Mucosa of gallbladder (tissue), 1 donor: ENCODE measurements at regions not wholly inside any gene's neighbourhood (a gene's known extent, or its start where the extent isn't known, plus 50 kb on each side); places are given as distances from the start of the nearest gene placed in this dataset.
"Not testable (repeated sequence)": the region's sequence is repeated elsewhere in the genome, so short reads cannot be mapped to it uniquely, and the experiment has no call there.

ENCODE experiments used
- DNase-seq: peaks from one replicate; pipeline ENCODE4 v3.0.0-alpha.2; 2020; ENCODE audit warnings: low spot score
- donor health status: DM: no; HTN: no; CAD: no.

DNA sequence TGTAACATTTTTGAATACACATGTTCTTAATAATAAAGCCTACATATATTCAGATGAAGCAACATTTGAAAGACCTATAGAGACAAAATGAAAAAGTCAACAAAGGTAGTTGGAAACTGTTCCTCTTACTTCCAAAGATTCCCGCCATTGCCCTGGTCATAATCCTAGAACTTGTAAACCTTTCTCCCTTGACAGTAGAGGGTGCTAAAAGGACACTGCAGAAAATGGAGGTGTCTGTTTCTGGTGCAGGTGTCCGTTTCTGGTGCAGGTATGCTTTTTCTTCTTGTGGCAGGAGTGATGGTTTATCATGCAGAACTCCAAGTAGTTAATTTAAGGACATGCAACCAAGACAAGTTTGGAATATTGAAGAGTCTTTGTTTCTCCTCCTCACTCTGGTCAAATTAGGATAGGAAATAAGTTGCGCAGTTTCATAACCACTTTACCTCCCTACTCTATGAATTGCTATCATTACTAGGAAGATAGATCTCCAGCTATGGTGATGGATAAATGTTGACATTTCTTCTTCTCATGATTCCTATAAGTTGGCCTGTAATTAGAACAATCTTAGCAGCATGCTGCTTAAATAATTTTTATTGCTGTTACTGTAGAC lies 56.0 kb upstream of the FAM174A start:
- DNase-seq, result no peak

DNA sequence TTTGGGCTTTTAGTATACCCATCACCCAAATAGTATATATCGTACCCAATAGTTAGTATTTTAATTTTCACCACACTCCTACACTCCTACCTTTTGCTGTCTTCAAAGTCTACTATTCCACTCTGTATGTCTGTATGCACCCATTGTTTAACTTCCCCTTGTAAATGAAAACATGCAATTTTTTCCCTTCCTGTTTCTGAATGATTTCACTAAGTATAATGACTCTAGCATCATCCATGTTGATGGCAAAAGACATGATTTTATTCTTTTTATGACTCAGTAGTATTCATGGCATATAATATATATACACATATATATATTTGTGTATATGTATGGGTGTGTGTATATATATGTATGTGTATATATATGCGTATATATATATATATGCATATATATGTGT lies 63.1 kb upstream of the FAM174A start:
- DNase-seq, result no peak

DNA sequence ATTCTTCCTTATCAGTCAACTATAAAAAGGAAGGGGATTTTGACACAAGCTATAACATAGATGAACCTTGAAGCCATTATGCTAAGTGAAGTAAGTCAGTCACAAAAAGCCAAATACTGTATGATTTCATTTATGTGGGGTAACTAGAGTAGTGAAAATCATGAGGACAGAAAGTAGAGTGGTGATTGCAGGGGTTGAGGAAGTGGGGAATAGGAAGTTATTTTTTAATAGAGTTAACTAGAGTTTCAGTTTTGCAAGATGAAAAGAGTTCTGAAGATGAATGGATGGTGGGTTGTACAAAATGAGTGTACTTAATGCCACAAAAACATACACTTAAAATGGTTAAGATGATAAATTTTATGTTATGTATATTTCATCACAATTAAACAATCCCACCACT lies 65.4 kb upstream of the FAM174A start:
- DNase-seq, result no peak

GRCh38 chr5:100464418-100464817 lies 70.8 kb upstream of the FAM174A start:
- no peak for DNase-seq

DNA sequence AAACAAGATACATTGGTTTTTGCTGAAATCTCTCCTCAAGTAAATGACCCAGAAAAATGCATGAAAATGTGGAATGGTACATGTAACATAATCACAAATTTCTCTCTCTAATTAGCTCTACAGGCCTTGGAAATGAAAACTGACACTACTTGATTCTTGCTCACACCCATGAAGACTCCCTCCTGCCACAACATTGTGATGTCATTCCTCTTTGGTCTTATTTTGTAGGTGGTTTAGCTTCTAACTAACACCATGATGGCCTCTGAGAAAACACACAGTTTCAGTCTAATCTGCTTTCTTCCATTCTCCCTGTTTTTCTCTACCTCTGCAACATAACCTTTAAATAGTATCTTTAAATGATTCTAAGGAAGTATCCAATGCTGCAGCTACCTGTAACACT lies 78.6 kb upstream of the FAM174A start:
- DNase-seq, result no peak

GRCh38 chr5:100452126-100452525 lies 83.0 kb upstream of the FAM174A start:
- DNase-seq, result no peak

- no peak for DNase-seq
These were observed 87.1 kb upstream of the FAM174A start for GRCh38 chr5:100448111-100448528.

DNA sequence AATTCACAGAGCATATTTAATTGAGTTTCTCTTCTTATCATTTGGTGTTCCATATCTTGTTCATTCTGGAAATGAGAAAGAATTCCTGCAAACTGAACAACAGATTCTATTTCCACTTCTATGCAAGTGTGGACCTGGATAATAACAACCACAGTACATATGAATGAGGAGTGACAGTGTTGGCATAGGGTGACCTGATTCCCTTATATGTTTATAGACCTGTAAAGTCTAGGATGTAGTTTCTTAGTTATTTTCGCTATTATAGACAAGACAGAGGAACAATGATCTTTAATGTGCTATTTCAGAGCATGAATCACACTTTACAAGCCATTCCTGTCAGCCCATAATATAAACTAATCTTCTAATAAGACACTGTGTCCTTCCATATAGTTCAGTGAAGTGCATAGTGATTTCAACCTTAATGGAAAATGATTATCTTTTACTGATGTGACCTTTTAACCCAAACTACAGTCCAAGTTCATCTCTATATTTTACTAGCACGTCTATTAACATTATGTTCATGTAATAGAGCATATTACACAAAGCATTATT lies 88.2 kb upstream of the FAM174A start:
- no peak for DNase-seq

- DNase-seq, result no peak
These were observed 90.2 kb upstream of the FAM174A start for GRCh38 chr5:100444961-100445360.

- DNase-seq, result no peak
These were observed 100.4 kb upstream of the FAM174A start for GRCh38 chr5:100434815-100435214.

DNA sequence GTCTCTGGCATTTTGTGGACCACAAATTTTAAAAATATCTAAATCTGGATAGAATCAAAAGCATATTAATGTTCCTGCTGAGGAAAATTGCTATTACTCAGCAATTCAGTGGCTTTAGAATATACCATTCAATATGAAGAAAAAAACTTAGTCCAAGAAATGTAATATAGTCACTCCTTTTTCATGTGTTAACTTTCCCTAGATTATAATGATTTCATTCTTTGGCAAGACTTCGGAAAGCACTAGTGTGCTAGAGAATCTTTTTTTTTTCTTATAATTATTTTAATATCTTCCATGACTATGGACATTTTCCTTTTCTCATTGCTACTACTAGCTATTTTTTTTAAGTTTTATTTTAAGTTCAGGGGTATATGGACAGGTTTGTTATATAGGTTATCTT lies 102.4 kb upstream of the FAM174A start:
- no peak for DNase-seq

DNA sequence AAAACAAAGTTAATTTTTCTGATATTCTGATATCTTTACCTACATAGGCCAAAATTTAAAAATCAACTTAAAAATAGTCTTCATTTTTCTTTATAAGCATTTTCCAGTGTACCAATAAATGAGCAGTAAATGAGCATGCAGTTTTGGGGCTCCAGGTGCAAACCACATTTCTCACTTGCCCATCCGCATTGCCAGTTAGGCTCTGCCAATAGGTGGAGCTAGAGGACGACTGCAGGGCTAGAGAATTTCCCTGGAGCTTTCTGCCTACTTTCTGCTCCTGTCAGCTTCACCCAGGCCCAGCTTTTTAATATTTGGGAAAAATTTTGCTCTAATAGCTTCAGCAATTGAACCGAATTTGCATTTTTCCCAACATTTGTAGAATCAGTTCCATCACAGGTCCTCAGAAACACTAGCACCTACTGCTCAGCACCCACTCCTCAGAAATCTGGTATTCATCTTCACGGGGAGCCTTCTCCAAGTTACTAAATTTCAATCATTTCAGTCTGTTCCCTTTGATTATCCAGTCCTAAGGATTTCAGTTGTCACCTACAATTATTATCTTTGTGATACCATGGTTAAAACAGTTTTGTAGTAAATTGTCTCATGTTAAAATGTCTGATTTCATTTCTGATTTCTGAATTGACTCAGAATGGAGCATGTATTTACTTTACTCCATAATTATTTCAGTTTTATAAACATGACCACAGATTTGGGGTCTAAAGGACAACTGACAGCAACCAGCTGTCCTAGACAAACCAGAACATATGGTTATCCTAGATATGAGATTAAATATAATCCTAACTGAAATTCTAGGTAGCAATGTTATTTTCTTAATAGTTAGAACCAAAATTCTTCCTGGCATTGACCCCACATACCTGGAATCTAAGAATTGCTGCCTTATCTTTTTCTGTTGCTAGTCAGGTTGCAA lies 104.6 kb upstream of the FAM174A start:
- peak; percentile 53 for DNase-seq

GRCh38 chr5:100424787-100425186 lies 110.4 kb upstream of the FAM174A start:
- no peak for DNase-seq

DNA sequence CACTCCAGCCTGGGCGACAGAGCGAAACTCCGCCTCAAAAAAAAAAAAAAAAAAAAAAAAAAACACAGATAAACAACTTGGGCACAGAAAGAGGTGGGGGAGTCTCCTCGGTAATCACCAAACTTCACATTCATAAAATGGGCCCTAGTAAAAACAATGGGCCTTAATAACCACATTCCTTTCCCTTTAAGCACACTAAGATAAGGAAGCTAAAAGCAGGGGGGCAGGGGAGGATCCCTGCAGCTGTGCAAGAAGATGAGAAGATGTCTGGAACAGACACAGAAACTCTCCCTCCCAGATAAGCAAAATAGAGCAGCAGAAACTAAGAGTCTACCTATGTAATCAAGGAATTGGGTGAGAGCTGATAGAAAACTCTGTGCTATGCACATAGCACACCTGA lies 111.2 kb upstream of the FAM174A start:
- DNase-seq, result no peak

- DNase-seq, result no peak
These were observed 111.8 kb upstream of the FAM174A start for GRCh38 chr5:100423330-100423729.

- DNase-seq, result no peak
These were observed 113.8 kb upstream of the FAM174A start for GRCh38 chr5:100421360-100421759.

DNA sequence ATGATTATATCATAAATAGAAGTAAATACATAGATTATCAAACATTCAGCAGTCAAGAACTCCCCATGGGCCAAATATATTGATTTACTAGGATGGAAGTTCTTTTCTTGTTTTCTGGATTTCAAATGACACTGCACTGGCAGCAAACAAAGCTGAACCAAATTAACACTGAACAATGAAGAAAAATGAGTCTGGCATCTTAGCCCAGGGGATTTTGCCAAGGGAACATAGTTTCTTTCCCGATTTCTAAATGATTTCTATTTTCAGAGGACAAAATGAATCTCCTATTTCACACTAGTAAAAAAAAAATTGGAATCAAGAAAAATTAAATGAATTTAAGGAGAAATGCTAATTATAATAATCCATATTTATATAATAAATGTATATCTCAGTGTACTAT lies 116.9 kb upstream of the FAM174A start:
- no peak for DNase-seq

DNA sequence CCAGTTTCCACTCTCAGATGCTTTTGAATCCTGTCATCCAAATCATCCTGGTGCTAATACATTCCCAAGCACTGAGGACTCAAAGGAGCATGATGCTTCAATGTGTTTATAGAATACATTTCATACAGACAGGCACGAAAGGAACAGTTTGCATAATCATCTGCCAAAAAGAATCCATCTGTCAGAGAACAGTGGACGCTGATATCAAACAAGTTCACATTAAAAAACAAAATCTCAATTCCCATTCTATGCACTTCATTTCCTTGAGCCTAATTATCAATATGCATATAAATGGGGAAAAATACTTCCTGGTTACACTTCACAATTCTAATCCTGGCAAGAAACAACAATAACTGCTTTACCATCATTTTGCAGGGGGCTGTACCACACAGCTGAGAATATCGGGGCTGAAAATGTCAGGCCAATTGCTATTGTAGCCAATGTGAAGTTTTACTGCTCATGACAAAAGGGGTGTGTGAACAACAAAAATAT lies 125.5 kb upstream of the FAM174A start:
- no peak for DNase-seq

GRCh38 chr5:100407053-100407452 lies 128.1 kb upstream of the FAM174A start:
- no peak for DNase-seq

DNA sequence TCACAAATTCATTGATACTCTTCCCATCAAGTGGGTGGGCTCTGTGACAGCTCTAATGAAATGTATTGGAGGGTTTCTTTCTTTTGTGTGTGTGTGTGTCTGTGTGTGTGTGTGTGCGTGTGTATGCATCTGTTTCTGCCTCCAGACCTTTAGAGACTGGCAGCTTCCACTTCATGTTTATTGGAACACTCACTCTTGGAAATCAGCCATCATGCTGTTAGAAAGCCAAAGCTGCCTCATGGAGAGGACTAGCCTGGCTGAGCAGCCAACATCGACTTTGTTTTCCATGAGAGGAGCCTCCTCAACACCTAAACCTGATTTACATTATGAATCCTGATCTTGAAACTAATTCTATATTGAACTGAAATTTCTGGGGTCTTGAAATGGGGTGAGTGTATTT lies 128.5 kb upstream of the FAM174A start:
- DNase-seq, result no peak

GRCh38 chr5:100402071-100402470 lies 133.1 kb upstream of the FAM174A start:
- DNase-seq, result no peak

DNA sequence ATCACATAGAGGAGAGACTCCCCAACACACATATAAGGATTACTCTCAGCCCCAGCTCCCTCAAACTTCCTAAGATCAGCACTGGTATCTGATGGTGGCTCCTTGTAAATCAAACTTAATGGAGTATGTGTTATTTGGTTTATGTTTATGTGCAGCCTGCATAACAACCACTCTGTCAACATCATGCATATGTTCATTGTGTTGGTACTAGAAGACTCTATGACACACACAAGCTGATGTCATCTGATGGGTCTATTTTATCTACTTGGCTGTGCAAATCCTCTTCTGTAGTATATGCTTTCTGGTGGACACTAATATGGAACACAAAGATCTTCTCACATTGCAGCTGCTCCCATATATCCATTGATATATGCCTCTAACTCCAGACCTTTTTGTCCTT lies 134.0 kb upstream of the FAM174A start:
- no peak for DNase-seq

DNA sequence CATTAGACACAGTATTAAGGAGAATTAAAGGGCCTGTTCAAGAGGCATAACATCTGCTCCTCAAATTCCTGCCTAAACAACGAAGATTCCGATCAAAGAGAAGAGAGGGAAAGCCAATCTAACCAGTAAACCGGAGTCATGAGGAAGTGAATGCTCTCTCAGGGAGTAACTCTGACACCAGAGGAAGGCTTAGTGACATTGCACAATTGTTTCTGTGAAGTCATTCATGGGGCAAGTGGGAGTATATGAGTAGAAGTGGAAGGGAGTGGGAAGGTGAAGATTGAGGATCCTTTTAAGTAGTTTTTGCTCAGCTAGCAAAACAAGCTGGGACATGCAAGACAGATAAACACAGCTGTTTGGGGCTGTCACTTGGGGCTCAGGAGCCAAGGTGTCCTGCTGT lies 136.4 kb upstream of the FAM174A start:
- not testable (repeated sequence) for DNase-seq
